SU-DHL-6 (cell line): ENCODE measurements at regions not wholly inside any gene's neighbourhood (a gene's known extent, or its start where the extent isn't known, plus 50 kb on each side); places are given as distances from the start of the nearest gene placed in this dataset.

Experiments used
- H2AFZ ChIP-seq: fragments of 200-600 bp; sonication (generic); 2 replicates; pipeline ENCODE4 v1.6.1; 2014; ENCODE audit warnings: low read depth, mild to moderate bottlenecking, moderate library complexity, mixed read lengths, antibody characterized with exemption, low read length; ENCODE audit not compliant: severe bottlenecking
- H3F3A ChIP-seq: fragments of 200-600 bp; shearing (Covaris generic); 2 replicates; pipeline ENCODE4 v1.6.0; 2016; ENCODE audit warnings: antibody characterized with exemption, mild to moderate bottlenecking; ENCODE audit not compliant: insufficient read depth
- H3K27ac ChIP-seq: fragments of 200-600 bp; sonication (generic); 2 replicates; pipeline ENCODE4 v1.5.1; 2016; ENCODE audit warnings: low read depth, mild to moderate bottlenecking, low read length, moderate library complexity, mixed read lengths
- H3K27me3 ChIP-seq: fragments of 200-600 bp; sonication (generic), shearing (Covaris generic); 2 replicates; pipeline ENCODE4 v1.6.0; 2014; ENCODE audit warnings: mild to moderate bottlenecking, low read length
- H3K36me3 ChIP-seq: fragments of 200-600 bp; sonication (generic); 2 replicates; pipeline ENCODE4 v1.6.1; 2014; ENCODE audit warnings: mild to moderate bottlenecking, low read length, mixed read lengths
- H3K4me2 ChIP-seq: fragments of 300-600, 200-600 bp; shearing (Covaris generic), sonication (generic); 2 replicates; pipeline ENCODE4 v1.6.0; 2014; ENCODE audit warnings: low read length, low read depth, mild to moderate bottlenecking; ENCODE audit not compliant: poor library complexity, severe bottlenecking
- H3K4me3 ChIP-seq: fragments of 200-600 bp; sonication (generic); 2 replicates; pipeline ENCODE4 v1.5.1; 2014; ENCODE audit warnings: antibody characterized with exemption, low read length, mild to moderate bottlenecking, mixed read lengths; ENCODE audit not compliant: insufficient read depth, poor library complexity, severe bottlenecking
- H3K79me2 ChIP-seq: fragments of 200-600 bp; sonication (generic); 2 replicates; pipeline ENCODE4 v1.6.1; 2014; ENCODE audit warnings: mild to moderate bottlenecking, low read length, moderate library complexity; ENCODE audit not compliant: insufficient read depth
- H3K9ac ChIP-seq: fragments of 200-600 bp; sonication (generic); 2 replicates; pipeline ENCODE4 v1.7.0; 2014; ENCODE audit warnings: mild to moderate bottlenecking, low read length
- H3K9me2 ChIP-seq: fragments of 200-600 bp; sonication (generic); replicated peaks from 2 replicates; pipeline ENCODE4 v1.6.1; 2014; ENCODE audit warnings: low read length; ENCODE audit not compliant: insufficient read depth
- H3K9me3 ChIP-seq: fragments of 200-600 bp; sonication (generic); 2 replicates; pipeline ENCODE4 v1.6.1; 2014; ENCODE audit warnings: low read length, mixed read lengths; ENCODE audit not compliant: insufficient read depth
- H4K20me1 ChIP-seq: fragments of 200-600 bp; sonication (generic); 2 replicates; pipeline ENCODE4 v1.6.1; 2014; ENCODE audit warnings: low read depth, mild to moderate bottlenecking, antibody characterized with exemption, low read length, moderate library complexity, mixed read lengths
- EZH2phosphoT487 ChIP-seq: fragments of 200-600 bp; sonication (generic), shearing (Covaris generic); conservative IDR thresholded peaks from 2 replicates; pipeline ENCODE4 v1.6.1; 2018; ENCODE audit warnings: mild to moderate bottlenecking, antibody characterized with exemption, low read length, moderate library complexity, mixed read lengths
- TF ChIP-seq, protein P1 (sequence below): fragments of 200-600 bp; sonication (generic); IDR thresholded peaks from one replicate; pipeline ENCODE4 v1.5.1; 2017; ENCODE audit warnings: antibody characterized with exemption, mild to moderate bottlenecking, low read length, moderate library complexity; ENCODE audit not compliant: insufficient read depth, poor library complexity, severe bottlenecking

DNA sequence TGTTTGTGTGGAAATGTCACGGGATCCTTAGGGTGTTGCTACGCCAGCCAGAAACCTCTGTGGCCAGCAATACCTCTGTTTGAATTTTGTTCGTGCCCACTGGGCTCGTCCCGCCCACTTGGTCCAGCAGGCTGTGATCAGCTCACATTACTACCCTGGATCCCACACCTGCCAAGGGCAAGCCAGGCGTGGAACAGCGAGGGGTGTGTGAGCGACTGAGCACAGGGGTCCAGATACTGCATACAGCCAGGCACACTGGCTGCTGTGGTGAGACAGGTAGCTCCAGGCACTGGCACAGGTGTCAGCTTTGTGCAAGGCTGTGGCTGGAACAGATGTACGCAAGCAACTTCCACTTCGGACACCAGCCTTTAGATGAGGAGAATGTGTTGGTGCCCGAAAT lies 718.9 kb downstream of the EPHA7 start:
- Histone ChIP-seq H3K9ac (no peak overlapping the region), H3K79me2 (no peaks in the 10 kb centered on the region), H3K4me3 (no peak overlapping the region), H3K36me3 (no peaks in the 10 kb centered on the region), H3K9me3 (no peaks in the 10 kb centered on the region), H3K9me2 (no peaks in the 10 kb centered on the region), H3F3A (no peaks in the 10 kb centered on the region), H4K20me1 (no peaks in the 10 kb centered on the region), H3K27ac (no peak overlapping the region), H3K27me3 (no peaks in the 10 kb centered on the region), H2AFZ (no peak overlapping the region), H3K4me2 (no peak overlapping the region)
- TF ChIP-seq EZH2phosphoT487: no peak
- TF ChIP-seq, protein P1, sequence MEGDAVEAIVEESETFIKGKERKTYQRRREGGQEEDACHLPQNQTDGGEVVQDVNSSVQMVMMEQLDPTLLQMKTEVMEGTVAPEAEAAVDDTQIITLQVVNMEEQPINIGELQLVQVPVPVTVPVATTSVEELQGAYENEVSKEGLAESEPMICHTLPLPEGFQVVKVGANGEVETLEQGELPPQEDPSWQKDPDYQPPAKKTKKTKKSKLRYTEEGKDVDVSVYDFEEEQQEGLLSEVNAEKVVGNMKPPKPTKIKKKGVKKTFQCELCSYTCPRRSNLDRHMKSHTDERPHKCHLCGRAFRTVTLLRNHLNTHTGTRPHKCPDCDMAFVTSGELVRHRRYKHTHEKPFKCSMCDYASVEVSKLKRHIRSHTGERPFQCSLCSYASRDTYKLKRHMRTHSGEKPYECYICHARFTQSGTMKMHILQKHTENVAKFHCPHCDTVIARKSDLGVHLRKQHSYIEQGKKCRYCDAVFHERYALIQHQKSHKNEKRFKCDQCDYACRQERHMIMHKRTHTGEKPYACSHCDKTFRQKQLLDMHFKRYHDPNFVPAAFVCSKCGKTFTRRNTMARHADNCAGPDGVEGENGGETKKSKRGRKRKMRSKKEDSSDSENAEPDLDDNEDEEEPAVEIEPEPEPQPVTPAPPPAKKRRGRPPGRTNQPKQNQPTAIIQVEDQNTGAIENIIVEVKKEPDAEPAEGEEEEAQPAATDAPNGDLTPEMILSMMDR: no peak

GRCh38 chr6:92690997-92691599 lies 728.3 kb downstream of the EPHA7 start:
- Histone ChIP-seq H2AFZ (no peak overlapping the region), H3K4me2 (no peak overlapping the region), H3K36me3 (no peaks in the 10 kb centered on the region), H4K20me1 (no peaks in the 10 kb centered on the region), H3K9me2 (no peaks in the 10 kb centered on the region), H3K9ac (no peak overlapping the region), H3K79me2 (no peaks in the 10 kb centered on the region), H3K9me3 (no peaks in the 10 kb centered on the region), H3K4me3 (no peak overlapping the region), H3K27ac (no peak overlapping the region), H3K27me3 (no peaks in the 10 kb centered on the region), H3F3A (no peaks in the 10 kb centered on the region)
- no peak for TF ChIP-seq EZH2phosphoT487
- TF ChIP-seq, protein P1: no peak

GRCh38 chr6:92688342-92688741 lies 731.0 kb downstream of the EPHA7 start:
- no peaks in the 10 kb centered on the region for H3K79me2 ChIP-seq
- H3K9me3 ChIP-seq: no peaks in the 10 kb centered on the region
- no peaks in the 10 kb centered on the region for H3K27me3 ChIP-seq
- H4K20me1 ChIP-seq: no peaks in the 10 kb centered on the region
- no peak overlapping the region for H3K9ac ChIP-seq
- H3F3A ChIP-seq: no peaks in the 10 kb centered on the region
- no peak overlapping the region for H3K4me2 ChIP-seq
- H3K27ac ChIP-seq: no peak overlapping the region
- no peak overlapping the region for H3K4me3 ChIP-seq
- no peak overlapping the region for H2AFZ ChIP-seq
- no peaks in the 10 kb centered on the region for H3K9me2 ChIP-seq
- H3K36me3 ChIP-seq: no peaks in the 10 kb centered on the region
- no peak for TF ChIP-seq EZH2phosphoT487
- TF ChIP-seq, protein P1: no peak
